SK-N-SH treated with all-trans-retinoic acid at 6 μM for 48 hours (cell line): ENCODE measurements at regions not wholly inside any gene's neighbourhood (a gene's known extent, or its start where the extent isn't known, plus 50 kb on each side); places are given as distances from the start of the nearest gene placed in this dataset.

Experiments
- ARNTL ChIP-seq: fragments of 450-650 bp; formaldehyde crosslinking; IDR thresholded peaks from 2 replicates; pipeline ENCODE4 v1.5.0; 2020; ENCODE audit warnings: low read depth, mild to moderate bottlenecking, moderate library complexity, borderline replicate concordance
- CREB5 ChIP-seq: fragments of 250-450 bp; sonication (Bioruptor Pico); IDR thresholded peaks from 2 replicates; pipeline ENCODE4 v1.5.1; 2020; ENCODE audit warnings: low read depth, mild to moderate bottlenecking, moderate library complexity
- CSDC2 ChIP-seq: fragments of 250-450 bp; sonication (Bioruptor Pico); IDR thresholded peaks from 2 replicates; pipeline ENCODE4 v1.5.0; 2020; ENCODE audit warnings: mild to moderate bottlenecking, moderate library complexity
- CSRNP3 ChIP-seq: fragments of 250-450 bp; sonication (Bioruptor Pico); IDR thresholded peaks from 2 replicates; pipeline ENCODE4 v1.5.1; 2021; ENCODE audit warnings: mild to moderate bottlenecking, moderate library complexity
- GLIS3 ChIP-seq: fragments of 250-450 bp; sonication (Bioruptor Pico); IDR thresholded peaks from 2 replicates; pipeline ENCODE4 v1.5.0; 2020; ENCODE audit warnings: mild to moderate bottlenecking, moderate library complexity
- OSR1 ChIP-seq: fragments of 250-450 bp; sonication (Bioruptor Pico); IDR thresholded peaks from 2 replicates; pipeline ENCODE4 v1.8.0; 2022; ENCODE audit warnings: moderate library complexity, mild to moderate bottlenecking, inconsistent platforms
- PATZ1 ChIP-seq: fragments of 250-450 bp; sonication (Bioruptor Pico); IDR thresholded peaks from 2 replicates; pipeline ENCODE4 v1.8.0; 2020; ENCODE audit warnings: mild to moderate bottlenecking, moderate library complexity, borderline replicate concordance
- PPARA ChIP-seq: fragments of 250-450 bp; sonication (Bioruptor Pico); IDR thresholded peaks from 2 replicates; pipeline ENCODE4 v1.5.0; 2020; ENCODE audit warnings: mild to moderate bottlenecking, borderline replicate concordance
- RARB ChIP-seq: fragments of 250-450 bp; sonication (Bioruptor Pico); IDR thresholded peaks from 2 replicates; pipeline ENCODE4 v1.8.0; 2021; ENCODE audit warnings: mild to moderate bottlenecking, moderate library complexity
- TSHZ2 ChIP-seq: fragments of 250-450 bp; sonication (Bioruptor Pico); IDR thresholded peaks from 2 replicates; pipeline ENCODE4 v1.5.0; 2020; ENCODE audit warnings: mild to moderate bottlenecking, moderate library complexity
- ZFP3 ChIP-seq: fragments of 250-450 bp; sonication (Bioruptor Pico); IDR thresholded peaks from 2 replicates; pipeline ENCODE4 v1.5.0; 2020; ENCODE audit warnings: mild to moderate bottlenecking, moderate library complexity
- ZFP30 ChIP-seq: fragments of 450-650 bp; formaldehyde crosslinking; IDR thresholded peaks from 2 replicates; pipeline ENCODE4 v1.5.0; 2022; ENCODE audit warnings: mild to moderate bottlenecking, moderate library complexity
- ZNF8 ChIP-seq: fragments of 450-650 bp; formaldehyde crosslinking; IDR thresholded peaks from 2 replicates; pipeline ENCODE4 v1.5.0; 2020; ENCODE audit warnings: mild to moderate bottlenecking, moderate library complexity

GRCh38 chr12:28704477-28705169 lies 444.5 kb upstream of the FAR2 start:
- TF ChIP-seq ZFP3 (CRISPR knock-in tag) (no peak), TSHZ2 (CRISPR knock-in tag) (no peak), ZFP30 (CRISPR knock-in tag) (no peak), OSR1 (CRISPR knock-in tag) (no peak), CREB5 (CRISPR knock-in tag) (no peak), PATZ1 (CRISPR knock-in tag) (no peak), CSDC2 (no peak), RARB (CRISPR knock-in tag) (no peak), PPARA (no peak), CSRNP3 (CRISPR knock-in tag) (no peak), ARNTL (no peak), GLIS3 (no peak), ZNF8 (CRISPR knock-in tag) (no peak)
